DOHH2 (cell line): ENCODE measurements at regions not wholly inside any gene's neighbourhood (a gene's known extent, or its start where the extent isn't known, plus 50 kb on each side); places are given as distances from the start of the nearest gene placed in this dataset.

Experiments
- CTCF ChIP-seq: fragments of 200-600 bp; sonication (generic); IDR thresholded peaks from one replicate; pipeline ENCODE4 v1.5.1; 2014; ENCODE audit warnings: antibody characterized with exemption, mild to moderate bottlenecking, low read depth, low read length; ENCODE audit not compliant: poor library complexity, severe bottlenecking
- EZH2phosphoT487 ChIP-seq: fragments of 200-600 bp; sonication (generic); IDR thresholded peaks from 2 replicates; pipeline ENCODE4 v1.6.1; 2017; ENCODE audit warnings: borderline replicate concordance, mild to moderate bottlenecking, antibody characterized with exemption, low read length, moderate library complexity, mixed read lengths

DNA sequence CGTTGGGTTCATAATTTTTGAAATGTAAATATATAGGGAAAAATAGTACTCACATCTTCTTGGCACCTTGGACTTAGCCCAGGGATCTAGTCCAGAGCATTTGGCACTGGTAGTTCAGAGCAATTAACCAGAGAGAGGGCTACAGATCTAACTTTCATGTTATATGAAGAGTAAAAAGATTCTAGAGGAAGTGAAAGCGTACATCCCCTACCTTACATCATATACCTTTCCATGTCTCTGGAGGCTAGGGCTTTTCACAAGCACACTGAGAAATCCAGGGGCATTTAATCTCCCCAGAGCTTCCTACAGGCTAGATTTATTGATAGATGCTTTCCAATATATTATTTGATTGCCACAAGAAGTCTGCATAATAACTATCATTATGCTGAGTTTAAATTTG, 687.5 kb upstream of the FBXO33 start:
- TF ChIP-seq CTCF (no peak), EZH2phosphoT487 (no peak)
